Progenitor cell of endocrine pancreas (in vitro differentiated cells): ENCODE measurements at regions not wholly inside any gene's neighbourhood (a gene's known extent, or its start where the extent isn't known, plus 50 kb on each side); places are given as distances from the start of the nearest gene placed in this dataset.

Source experiments
- DNase-seq: peaks from one replicate; pipeline ENCODE4 v3.0.0; 2021; ENCODE audit warnings: low spot score; ENCODE audit not compliant: unreplicated experiment
- H3K27ac Mint-ChIP-seq: 2 replicates; pipeline ENCODE4 v1.8.0; 2021; ENCODE audit warnings: mild to moderate bottlenecking, moderate library complexity, mixed read lengths
- H3K27me3 Mint-ChIP-seq: 2 replicates; pipeline ENCODE4 v1.8.0; 2021; ENCODE audit warnings: mixed read lengths
- H3K36me3 Mint-ChIP-seq: 2 replicates; pipeline ENCODE4 v1.8.0; 2022; ENCODE audit warnings: mixed read lengths; ENCODE audit not compliant: insufficient read depth
- H3K4me1 Mint-ChIP-seq: 2 replicates; pipeline ENCODE4 v1.8.0; 2021; ENCODE audit warnings: low read depth, mixed read lengths
- H3K4me3 Mint-ChIP-seq: 2 replicates; pipeline ENCODE4 v1.8.0; 2021; ENCODE audit warnings: low read depth, mild to moderate bottlenecking, moderate library complexity, mixed read lengths
- H3K9me3 Mint-ChIP-seq: 2 replicates; pipeline ENCODE4 v1.8.0; 2021; ENCODE audit warnings: low read depth, mixed read lengths
- CTCF ChIP-seq: fragments of 200-600 bp; sonication (generic); IDR thresholded peaks from one replicate; pipeline ENCODE4 v1.5.0; 2021; ENCODE audit warnings: antibody characterized with exemption, mild to moderate bottlenecking; ENCODE audit not compliant: unreplicated experiment

DNA sequence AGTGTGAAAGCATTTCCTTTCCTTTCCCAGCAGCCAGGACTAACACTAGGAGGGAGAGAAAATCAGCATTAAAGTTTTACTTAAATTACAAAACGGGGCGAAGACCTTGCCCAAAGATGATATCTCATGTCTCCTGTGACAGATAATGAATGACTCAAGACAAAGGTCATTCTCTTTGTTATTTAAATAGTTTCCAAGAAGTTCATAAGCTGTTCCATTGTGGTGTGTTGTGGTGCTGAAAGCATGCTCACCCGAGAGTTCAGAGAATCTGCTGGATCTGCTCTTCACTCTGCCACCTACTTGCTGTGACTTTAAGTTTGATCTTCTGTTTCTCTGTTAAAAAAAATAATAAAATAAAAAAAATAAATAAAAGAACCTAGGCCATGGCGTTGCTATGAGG lies 265.9 kb upstream of the NR4A3 start:
- H3K27ac Mint-ChIP-seq: no peak overlapping the region
- H3K4me1 Mint-ChIP-seq: no peaks in the 10 kb centered on the region
- no peak for DNase-seq
- H3K4me3 Mint-ChIP-seq: no peak overlapping the region
- H3K27me3 Mint-ChIP-seq: no peaks in the 10 kb centered on the region
- peaks cover 5% of the 10 kb centered on the region for H3K9me3 Mint-ChIP-seq
- no peak for TF ChIP-seq CTCF
- no peaks in the 10 kb centered on the region for H3K36me3 Mint-ChIP-seq

- Mint-ChIP-seq H3K27me3 (no peaks in the 10 kb centered on the region), H3K9me3 (peaks cover 5% of the 10 kb centered on the region), H3K27ac (no peak overlapping the region), H3K4me3 (no peak overlapping the region), H3K4me1 (no peaks in the 10 kb centered on the region), H3K36me3 (no peaks in the 10 kb centered on the region)
- TF ChIP-seq CTCF: no peak
- no peak for DNase-seq
Observed at GRCh38 chr9:99556998-99557397, 264.7 kb upstream of the NR4A3 start.

GRCh38 chr9:99557816-99558215 lies 263.9 kb upstream of the NR4A3 start:
- H3K27me3 Mint-ChIP-seq: no peaks in the 10 kb centered on the region
- H3K36me3 Mint-ChIP-seq: no peaks in the 10 kb centered on the region
- no peak for DNase-seq
- peaks cover 5% of the 10 kb centered on the region for H3K9me3 Mint-ChIP-seq
- TF ChIP-seq CTCF: no peak
- no peak overlapping the region for H3K27ac Mint-ChIP-seq
- H3K4me3 Mint-ChIP-seq: no peak overlapping the region
- H3K4me1 Mint-ChIP-seq: no peaks in the 10 kb centered on the region

- DNase-seq: no peak
- Mint-ChIP-seq H3K9me3 (peaks cover 5% of the 10 kb centered on the region), H3K36me3 (no peaks in the 10 kb centered on the region), H3K4me1 (no peaks in the 10 kb centered on the region), H3K4me3 (no peak overlapping the region), H3K27me3 (no peaks in the 10 kb centered on the region), H3K27ac (no peak overlapping the region)
- TF ChIP-seq CTCF: no peak
Observed at GRCh38 chr9:99559776-99560175, 261.9 kb upstream of the NR4A3 start.

DNA sequence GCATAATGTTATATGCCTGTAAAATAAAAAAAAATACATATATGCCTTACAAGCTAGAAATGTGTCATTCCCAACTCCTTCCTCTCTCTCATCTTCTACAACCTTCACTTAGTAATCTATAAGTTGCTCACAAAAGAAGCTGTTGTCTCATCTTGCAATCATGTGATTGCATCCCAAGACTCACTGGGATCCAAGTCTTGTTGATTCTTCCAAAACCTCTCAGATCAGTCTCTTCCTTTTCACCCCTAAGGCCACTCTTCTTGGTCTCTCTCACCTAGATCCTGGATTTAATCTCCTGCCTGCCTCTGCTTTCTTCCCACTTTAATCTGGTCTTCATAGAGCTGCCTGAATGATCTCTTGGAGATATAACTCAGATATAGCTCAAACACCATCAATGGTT lies 261.1 kb upstream of the NR4A3 start:
- no peaks in the 10 kb centered on the region for H3K4me1 Mint-ChIP-seq
- H3K27me3 Mint-ChIP-seq: no peaks in the 10 kb centered on the region
- no peak overlapping the region for H3K4me3 Mint-ChIP-seq
- H3K36me3 Mint-ChIP-seq: no peaks in the 10 kb centered on the region
- peaks cover 5% of the 10 kb centered on the region for H3K9me3 Mint-ChIP-seq
- H3K27ac Mint-ChIP-seq: no peak overlapping the region
- TF ChIP-seq CTCF: no peak
- no peak for DNase-seq
